ENCODE measurements at regions not wholly inside any gene's neighbourhood (a gene's known extent, or its start where the extent isn't known, plus 50 kb on each side); places are given as distances from the start of the nearest gene placed in this dataset.

- H3K4me1 ChIP-seq (replicated peaks), result no peaks in the 10 kb centered on the region
- no peaks in the 10 kb centered on the region for H3K27me3 ChIP-seq (replicated peaks; ENCODE audit: insufficient read depth)
- H3K27ac ChIP-seq, result no peak overlapping the region
- H3K9me3 ChIP-seq, result no peaks in the 10 kb centered on the region
- no peak overlapping the region for H3K4me3 ChIP-seq
- H3K36me3 ChIP-seq, result no peaks in the 10 kb centered on the region
- intact Hi-C loops (cut with DNase I), result no loop called here
- no peak for DNase-seq (ENCODE audit: low spot score)
- TF ChIP-seq CTCF (IDR thresholded peaks at IDR 0.05) (no peak), POLR2A (IDR thresholded peaks at IDR 0.05) (no peak), POLR2AphosphoS5 (IDR thresholded peaks at IDR 0.05) (no peak)
Observed at GRCh38 chr2:138227195-138227594, 262.9 kb downstream of the HNMT start.

- no peaks in the 10 kb centered on the region for H3K36me3 ChIP-seq
- H3K4me1 ChIP-seq (replicated peaks), result no peaks in the 10 kb centered on the region
- 88% methylated on average over 2 of the region's 2 CpGs for WGBS
- no peak overlapping the region for H3K27ac ChIP-seq
- no peaks in the 10 kb centered on the region for H3K9me3 ChIP-seq
- no peak for TF ChIP-seq CTCF (IDR thresholded peaks at IDR 0.05)
- no peak for TF ChIP-seq POLR2A (IDR thresholded peaks at IDR 0.05)
- TF ChIP-seq POLR2AphosphoS5 (IDR thresholded peaks at IDR 0.05), result no peak
- intact Hi-C loops (cut with DNase I), result no loop called here
- H3K27me3 ChIP-seq (replicated peaks; ENCODE audit: insufficient read depth), result no peaks in the 10 kb centered on the region
- DNase-seq (ENCODE audit: low spot score), result no peak
- H3K4me3 ChIP-seq, result no peak overlapping the region
Observed at GRCh38 chr2:138228101-138228500, 263.8 kb downstream of the HNMT start.

GRCh38 chr2:138234265-138234664, 267.3 kb upstream of the SPOPL start:
- Histone ChIP-seq H3K9me3 (no peaks in the 10 kb centered on the region), H3K4me3 (no peak overlapping the region), H3K36me3 (no peaks in the 10 kb centered on the region), H3K27me3 (replicated peaks; ENCODE audit: insufficient read depth) (no peaks in the 10 kb centered on the region), H3K27ac (no peak overlapping the region), H3K4me1 (replicated peaks) (no peaks in the 10 kb centered on the region)
- no peak for TF ChIP-seq POLR2A (IDR thresholded peaks at IDR 0.05)
- TF ChIP-seq CTCF (IDR thresholded peaks at IDR 0.05), result no peak
- TF ChIP-seq POLR2AphosphoS5 (IDR thresholded peaks at IDR 0.05), result no peak
- intact Hi-C loops (cut with DNase I), result no loop called here
- no peak for DNase-seq (ENCODE audit: low spot score)
- 91% methylated on average over 2 of the region's 2 CpGs for WGBS

- DNase-seq (ENCODE audit: low spot score), result no peak
- TF ChIP-seq POLR2A (IDR thresholded peaks at IDR 0.05) (no peak), CTCF (IDR thresholded peaks at IDR 0.05) (no peak), POLR2AphosphoS5 (IDR thresholded peaks at IDR 0.05) (no peak)
- intact Hi-C loops (cut with DNase I), result no loop called here
- WGBS, result 93% methylated on average over 2 of the region's 2 CpGs
- Histone ChIP-seq H3K36me3 (no peaks in the 10 kb centered on the region), H3K4me1 (replicated peaks) (no peaks in the 10 kb centered on the region), H3K27me3 (replicated peaks; ENCODE audit: insufficient read depth) (no peaks in the 10 kb centered on the region), H3K4me3 (no peak overlapping the region), H3K9me3 (no peaks in the 10 kb centered on the region), H3K27ac (no peak overlapping the region)
Observed at GRCh38 chr2:138235041-138235440, 266.5 kb upstream of the SPOPL start.

- Histone ChIP-seq H3K4me3 (no peak overlapping the region), H3K36me3 (no peaks in the 10 kb centered on the region), H3K27me3 (replicated peaks; ENCODE audit: insufficient read depth) (no peaks in the 10 kb centered on the region), H3K4me1 (replicated peaks) (no peaks in the 10 kb centered on the region), H3K27ac (no peak overlapping the region), H3K9me3 (no peaks in the 10 kb centered on the region)
- no peak for TF ChIP-seq CTCF (IDR thresholded peaks at IDR 0.05)
- no peak for TF ChIP-seq POLR2A (IDR thresholded peaks at IDR 0.05)
- no peak for DNase-seq (ENCODE audit: low spot score)
- intact Hi-C loops (cut with DNase I), result no loop called here
- WGBS, result 98% methylated on average over 6 of the region's 6 CpGs
Observed at GRCh38 chr2:138236142-138236541, 265.4 kb upstream of the SPOPL start.
